A673 (cell line): ENCODE measurements at regions not wholly inside any gene's neighbourhood (a gene's known extent, or its start where the extent isn't known, plus 50 kb on each side); places are given as distances from the start of the nearest gene placed in this dataset.

Experiments
- EZH2 ChIP-seq: fragments of 200-600 bp; sonication (generic); IDR thresholded peaks from 2 replicates; pipeline ENCODE4 v1.6.1; 2017; ENCODE audit warnings: borderline replicate concordance, low read depth, mild to moderate bottlenecking, mixed read lengths, antibody characterized with exemption, low read length; ENCODE audit not compliant: poor library complexity, severe bottlenecking
- TF ChIP-seq, protein P1 (sequence below): fragments of 300-800, 200-600 bp; sonication (generic); conservative IDR thresholded peaks from 2 replicates; pipeline ENCODE4 v1.5.1; 2017; ENCODE audit warnings: low read depth, mild to moderate bottlenecking, antibody characterized with exemption, low read length, moderate library complexity, mixed read lengths

DNA sequence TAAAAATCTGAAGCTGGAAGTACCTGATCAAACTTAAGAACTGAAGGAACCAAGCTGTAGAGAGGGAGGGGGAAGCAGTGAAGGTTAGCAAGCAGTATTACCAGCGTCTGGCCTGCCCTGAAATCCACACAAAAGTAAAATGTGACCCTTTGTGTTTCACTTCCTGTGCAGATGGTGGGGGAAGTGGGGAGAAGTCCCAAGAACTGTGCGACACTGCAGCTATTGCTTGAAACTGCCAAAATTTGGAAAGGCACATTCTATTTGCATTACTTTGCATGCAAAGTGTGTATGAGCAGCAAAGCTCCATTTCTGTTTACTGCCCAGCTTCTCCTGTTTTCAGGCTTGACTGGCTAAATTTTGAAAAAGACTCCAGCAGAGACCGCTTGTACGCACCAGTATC lies 72.1 kb upstream of the BMAL1 start:
- TF ChIP-seq, protein P1, sequence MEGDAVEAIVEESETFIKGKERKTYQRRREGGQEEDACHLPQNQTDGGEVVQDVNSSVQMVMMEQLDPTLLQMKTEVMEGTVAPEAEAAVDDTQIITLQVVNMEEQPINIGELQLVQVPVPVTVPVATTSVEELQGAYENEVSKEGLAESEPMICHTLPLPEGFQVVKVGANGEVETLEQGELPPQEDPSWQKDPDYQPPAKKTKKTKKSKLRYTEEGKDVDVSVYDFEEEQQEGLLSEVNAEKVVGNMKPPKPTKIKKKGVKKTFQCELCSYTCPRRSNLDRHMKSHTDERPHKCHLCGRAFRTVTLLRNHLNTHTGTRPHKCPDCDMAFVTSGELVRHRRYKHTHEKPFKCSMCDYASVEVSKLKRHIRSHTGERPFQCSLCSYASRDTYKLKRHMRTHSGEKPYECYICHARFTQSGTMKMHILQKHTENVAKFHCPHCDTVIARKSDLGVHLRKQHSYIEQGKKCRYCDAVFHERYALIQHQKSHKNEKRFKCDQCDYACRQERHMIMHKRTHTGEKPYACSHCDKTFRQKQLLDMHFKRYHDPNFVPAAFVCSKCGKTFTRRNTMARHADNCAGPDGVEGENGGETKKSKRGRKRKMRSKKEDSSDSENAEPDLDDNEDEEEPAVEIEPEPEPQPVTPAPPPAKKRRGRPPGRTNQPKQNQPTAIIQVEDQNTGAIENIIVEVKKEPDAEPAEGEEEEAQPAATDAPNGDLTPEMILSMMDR = no peak
- TF ChIP-seq EZH2 = no peak
